ENCODE measurements at regions not wholly inside any gene's neighbourhood (a gene's known extent, or its start where the extent isn't known, plus 50 kb on each side); places are given as distances from the start of the nearest gene placed in this dataset.

DNA sequence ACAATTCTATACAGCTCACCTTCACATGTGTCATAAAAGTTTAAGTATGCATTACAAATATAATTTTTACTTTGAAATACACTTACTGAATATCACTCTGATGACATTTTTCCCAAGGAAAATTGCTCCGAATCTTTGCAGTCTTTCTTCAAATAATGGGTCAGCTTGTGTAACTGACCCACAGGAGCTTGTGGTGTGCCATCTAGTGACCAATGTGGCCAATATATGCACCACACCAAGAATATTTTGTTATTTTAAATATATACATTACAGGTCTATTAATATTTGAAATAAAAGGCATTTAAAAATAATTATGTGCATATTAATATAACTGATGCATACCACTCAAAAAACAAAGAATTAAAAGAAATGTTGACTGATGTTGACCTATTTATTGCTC, 271.4 kb downstream of the TBX15 start:
- Histone ChIP-seq H3K36me3 (ENCODE audit: low read depth) (no peaks in the 10 kb centered on the region), H3K79me2 (ENCODE audit: low read depth) (no peaks in the 10 kb centered on the region), H3F3A (ENCODE audit: insufficient read depth, low read depth) (no peaks in the 10 kb centered on the region), H4K20me1 (ENCODE audit: insufficient read depth) (no peaks in the 10 kb centered on the region), H3K27ac (no peak overlapping the region), H3K4me3 (no peak overlapping the region), H3K27me3 (ENCODE audit: insufficient read depth, low read depth) (no peaks in the 10 kb centered on the region), H3K4me1 (replicated peaks; ENCODE audit: insufficient read depth) (no peaks in the 10 kb centered on the region), H3K9me2 (ENCODE audit: insufficient read depth) (no peaks in the 10 kb centered on the region), H2AFZ (no peak overlapping the region), H3K4me2 (no peak overlapping the region), H3K9me3 (ENCODE audit: insufficient read depth, low read depth) (no peaks in the 10 kb centered on the region)
- no TSS peak for BruUV-seq (replicated peaks)
- intact Hi-C loops (cut with micrococcal nuclease; ENCODE audit: unreplicated experiment), result loop anchor here (10.0 kb wide), 1 partner anchor 562 kb away; no protein-coding TSS in a partner anchor
- ChIA-PET CTCF (no interaction called here), POLR2A (ENCODE audit: unreplicated experiment) (no interaction called here)
- no peak for TF ChIP-seq EZH2 (IDR thresholded peaks at IDR 0.05; ENCODE audit: low read depth)
- TF ChIP-seq, protein P1, sequence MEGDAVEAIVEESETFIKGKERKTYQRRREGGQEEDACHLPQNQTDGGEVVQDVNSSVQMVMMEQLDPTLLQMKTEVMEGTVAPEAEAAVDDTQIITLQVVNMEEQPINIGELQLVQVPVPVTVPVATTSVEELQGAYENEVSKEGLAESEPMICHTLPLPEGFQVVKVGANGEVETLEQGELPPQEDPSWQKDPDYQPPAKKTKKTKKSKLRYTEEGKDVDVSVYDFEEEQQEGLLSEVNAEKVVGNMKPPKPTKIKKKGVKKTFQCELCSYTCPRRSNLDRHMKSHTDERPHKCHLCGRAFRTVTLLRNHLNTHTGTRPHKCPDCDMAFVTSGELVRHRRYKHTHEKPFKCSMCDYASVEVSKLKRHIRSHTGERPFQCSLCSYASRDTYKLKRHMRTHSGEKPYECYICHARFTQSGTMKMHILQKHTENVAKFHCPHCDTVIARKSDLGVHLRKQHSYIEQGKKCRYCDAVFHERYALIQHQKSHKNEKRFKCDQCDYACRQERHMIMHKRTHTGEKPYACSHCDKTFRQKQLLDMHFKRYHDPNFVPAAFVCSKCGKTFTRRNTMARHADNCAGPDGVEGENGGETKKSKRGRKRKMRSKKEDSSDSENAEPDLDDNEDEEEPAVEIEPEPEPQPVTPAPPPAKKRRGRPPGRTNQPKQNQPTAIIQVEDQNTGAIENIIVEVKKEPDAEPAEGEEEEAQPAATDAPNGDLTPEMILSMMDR (conservative IDR thresholded peaks at IDR 0.05), result peak; percentile 52; the same call in 1 of the 2 replicates
- DNase-seq, result no peak

DNA sequence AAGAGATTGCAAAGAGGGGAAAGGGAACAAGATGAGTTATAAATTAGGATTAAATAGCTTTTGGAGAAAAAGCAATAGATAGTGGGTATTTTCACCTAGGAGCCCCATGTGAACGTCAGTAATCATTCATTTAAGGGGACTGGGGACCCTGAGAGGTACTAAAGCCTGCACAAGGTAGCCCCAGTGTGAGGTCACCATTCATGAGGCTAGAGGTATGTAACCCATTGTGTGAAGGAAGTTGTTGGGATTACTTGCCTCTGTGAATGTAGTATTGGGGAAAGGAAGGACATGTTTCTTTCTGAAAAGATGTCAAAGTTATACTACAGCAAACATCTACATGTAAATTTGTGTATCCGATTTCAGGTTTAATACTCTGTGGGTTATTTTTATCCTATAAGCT, 276.8 kb downstream of the TBX15 start:
- TF ChIP-seq EZH2 (IDR thresholded peaks at IDR 0.05; ENCODE audit: low read depth), result no peak
- TF ChIP-seq, protein P1 (conservative IDR thresholded peaks at IDR 0.05), result no peak
- H4K20me1 ChIP-seq (ENCODE audit: insufficient read depth), result no peaks in the 10 kb centered on the region
- H3F3A ChIP-seq (ENCODE audit: insufficient read depth, low read depth), result no peaks in the 10 kb centered on the region
- no peaks in the 10 kb centered on the region for H3K27me3 ChIP-seq (ENCODE audit: insufficient read depth, low read depth)
- intact Hi-C loops (cut with micrococcal nuclease; ENCODE audit: unreplicated experiment), result loop anchor here (10.0 kb wide), 1 partner anchor 557 kb away; no protein-coding TSS in a partner anchor
- no peak overlapping the region for H3K4me2 ChIP-seq
- BruUV-seq (replicated peaks), result no TSS peak
- H3K79me2 ChIP-seq (ENCODE audit: low read depth), result no peaks in the 10 kb centered on the region
- H3K27ac ChIP-seq, result no peak overlapping the region
- no peaks in the 10 kb centered on the region for H3K36me3 ChIP-seq (ENCODE audit: low read depth)
- no peaks in the 10 kb centered on the region for H3K9me3 ChIP-seq (ENCODE audit: insufficient read depth, low read depth)
- POLR2A ChIA-PET (ENCODE audit: unreplicated experiment), result no interaction called here
- H2AFZ ChIP-seq, result no peak overlapping the region
- no peak for DNase-seq
- H3K4me1 ChIP-seq (replicated peaks; ENCODE audit: insufficient read depth), result no peaks in the 10 kb centered on the region
- no peak overlapping the region for H3K4me3 ChIP-seq
- CTCF ChIA-PET, result no interaction called here
- no peaks in the 10 kb centered on the region for H3K9me2 ChIP-seq (ENCODE audit: insufficient read depth)

DNA sequence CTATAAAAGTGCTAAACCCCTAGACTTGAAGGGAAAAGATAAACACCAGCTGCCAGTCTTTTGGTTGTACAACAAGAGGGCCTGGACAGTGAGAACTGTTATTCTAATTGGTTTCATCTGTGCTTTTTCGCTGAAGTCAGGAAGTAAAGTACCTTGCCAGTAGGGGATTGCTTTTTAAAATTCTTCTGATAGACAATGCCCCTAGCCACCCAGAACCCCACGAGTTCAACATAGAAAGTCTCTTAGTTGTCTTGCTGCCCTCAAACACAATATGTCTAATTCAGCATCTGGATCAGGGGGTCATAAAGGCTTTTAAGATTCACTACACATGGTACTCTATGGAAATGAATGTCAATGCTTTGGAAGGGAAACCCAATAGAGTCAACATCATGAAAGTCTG, 289.2 kb downstream of the TBX15 start:
- ChIA-PET POLR2A (ENCODE audit: unreplicated experiment) (no interaction called here), CTCF (no interaction called here)
- Histone ChIP-seq H3F3A (ENCODE audit: insufficient read depth, low read depth) (no peaks in the 10 kb centered on the region), H3K9me2 (ENCODE audit: insufficient read depth) (no peaks in the 10 kb centered on the region), H4K20me1 (ENCODE audit: insufficient read depth) (no peaks in the 10 kb centered on the region), H3K9me3 (ENCODE audit: insufficient read depth, low read depth) (peaks cover 5% of the 10 kb centered on the region; the same call in 1 of the 2 replicates), H3K27ac (no peak overlapping the region), H3K4me2 (no peak overlapping the region), H3K27me3 (ENCODE audit: insufficient read depth, low read depth) (no peaks in the 10 kb centered on the region), H3K4me3 (no peak overlapping the region), H3K36me3 (ENCODE audit: low read depth) (no peaks in the 10 kb centered on the region), H2AFZ (no peak overlapping the region), H3K79me2 (ENCODE audit: low read depth) (no peaks in the 10 kb centered on the region), H3K4me1 (replicated peaks; ENCODE audit: insufficient read depth) (no peaks in the 10 kb centered on the region)
- BruUV-seq (replicated peaks), result no TSS peak
- intact Hi-C loops (cut with micrococcal nuclease; ENCODE audit: unreplicated experiment), result no loop called here
- DNase-seq, result no peak
- TF ChIP-seq, protein P1 (conservative IDR thresholded peaks at IDR 0.05), result no peak
- no peak for TF ChIP-seq EZH2 (IDR thresholded peaks at IDR 0.05; ENCODE audit: low read depth)
